ENCODE measurements at regions not wholly inside any gene's neighbourhood (a gene's known extent, or its start where the extent isn't known, plus 50 kb on each side); places are given as distances from the start of the nearest gene placed in this dataset.

DNA sequence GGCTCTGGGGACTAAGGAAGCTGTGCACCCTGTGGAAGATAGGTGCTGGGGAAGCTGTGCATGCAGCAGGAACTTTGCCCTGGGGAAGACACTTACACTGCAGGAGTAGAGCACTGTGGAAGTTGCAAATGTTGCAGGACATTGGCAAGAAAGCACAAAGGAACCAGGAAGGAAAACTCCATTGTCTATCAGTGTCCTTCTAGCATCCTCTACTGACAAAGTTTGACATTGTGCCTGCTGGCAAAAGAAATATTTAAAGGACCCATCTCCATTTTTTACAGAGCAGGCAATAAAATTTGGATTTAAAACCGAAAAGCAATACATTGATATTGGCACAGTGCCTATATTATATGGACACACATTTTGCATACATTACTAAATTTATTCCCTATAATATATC is 394.1 kb downstream of the PBX1 start:
- TF ChIP-seq CTCF (IDR thresholded peaks at IDR 0.05; ENCODE audit: extremely low read depth in 1 of 2, insufficient read depth in 1 of 2, low read depth in 1 of 2, low read length in 2 of 2) (no peak), POLR2A (IDR thresholded peaks at IDR 0.05; ENCODE audit: low read depth, low read length) (no peak), EZH2 (IDR thresholded peaks at IDR 0.05; ENCODE audit: borderline replicate concordance, low read depth, low read length, severe bottlenecking) (no peak), FOS (IDR thresholded peaks at IDR 0.05; ENCODE audit: borderline replicate concordance, insufficient read depth, low read length) (no peak), MYC (IDR thresholded peaks at IDR 0.05; ENCODE audit: low read depth, low read length) (no peak), JUN (IDR thresholded peaks at IDR 0.05; ENCODE audit: borderline replicate concordance, insufficient read depth, insufficient read length, low read depth) (no peak), POLR2AphosphoS5 (IDR thresholded peaks at IDR 0.05; ENCODE audit: insufficient read depth, low read depth, low read length) (no peak)
- TF ChIP-seq, protein P1, sequence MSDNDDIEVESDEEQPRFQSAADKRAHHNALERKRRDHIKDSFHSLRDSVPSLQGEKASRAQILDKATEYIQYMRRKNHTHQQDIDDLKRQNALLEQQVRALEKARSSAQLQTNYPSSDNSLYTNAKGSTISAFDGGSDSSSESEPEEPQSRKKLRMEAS (IDR thresholded peaks at IDR 0.05; ENCODE audit: insufficient read depth, insufficient read length) = no peak

Measured in endothelial cell of umbilical vein (primary cell).